H1 (cell line): ENCODE measurements at regions not wholly inside any gene's neighbourhood (a gene's known extent, or its start where the extent isn't known, plus 50 kb on each side); places are given as distances from the start of the nearest gene placed in this dataset.

ENCODE experiments used
- CTCF ChIA-PET: fragments of 300-600 bp; sonication (Branson Sonifier 250); formaldehyde crosslinking; loops from one replicate; lab custom pipeline; 2021; ENCODE audit not compliant: partially characterized antibody; lab: Charles Lee
- POLR2A ChIA-PET: fragments of 300-600 bp; sonication (Branson Sonifier 250); formaldehyde crosslinking; loops from one replicate; lab custom pipeline; 2021; ENCODE audit warnings: inconsistent platforms; ENCODE audit not compliant: partially characterized antibody; lab: Charles Lee
- DNase-seq, 2 experiments: peaks; one replicate each; pipeline versions ENCODE4 v3.0.0 to v3.0.0-alpha.2; 2010 to 2022; ENCODE audit warnings: low spot score in 2 of 2, low read depth in 1 of 2, mixed read lengths in 1 of 2
- FAIRE-seq: peaks from 2 replicates; lab custom pipeline; 2011; peaks lifted over from hg19 to GRCh38; lab: Jason Lieb, UNC
- H2AFZ ChIP-seq: 2 replicates; pipeline ENCODE4 v1.8.1; 2012; ENCODE audit warnings: low read length, inconsistent platforms
- H2AK5ac ChIP-seq: 2 replicates; pipeline ENCODE4 v1.6.1; 2013; ENCODE audit warnings: low read depth, low read length
- H2BK120ac ChIP-seq: replicated peaks from 2 replicates; pipeline ENCODE3; 2013; ENCODE audit warnings: low read depth, low read length, inconsistent platforms
- H2BK12ac ChIP-seq: 2 replicates; pipeline ENCODE4 v1.6.1; 2013; ENCODE audit warnings: low read depth, low read length
- H2BK15ac ChIP-seq: 2 replicates; pipeline ENCODE4 v1.6.1; 2013; ENCODE audit warnings: low read length
- H2BK20ac ChIP-seq: 2 replicates; pipeline ENCODE4 v1.6.1; 2013; ENCODE audit warnings: low read length
- H2BK5ac ChIP-seq: 2 replicates; pipeline ENCODE4 v1.6.1; 2013; ENCODE audit warnings: low read depth, low read length
- H3K14ac ChIP-seq: 2 replicates; pipeline ENCODE4 v1.6.1; 2013; ENCODE audit warnings: inconsistent platforms; ENCODE audit not compliant: insufficient read length
- H3K18ac ChIP-seq: 2 replicates; pipeline ENCODE4 v1.6.1; 2013; ENCODE audit warnings: low read length; ENCODE audit errors: extremely low read depth
- H3K23ac ChIP-seq: 2 replicates; pipeline ENCODE4 v1.6.1; 2013; ENCODE audit warnings: inconsistent platforms; ENCODE audit not compliant: insufficient read length
- H3K23me2 ChIP-seq: 2 replicates; pipeline ENCODE4 v1.6.1; 2013; ENCODE audit warnings: low read depth, low read length
- H3K27ac ChIP-seq: 2 replicates; pipeline ENCODE4 v1.6.1; 2011; ENCODE audit warnings: low read depth, low read length, inconsistent platforms
- H3K27me3 ChIP-seq, 4 experiments: replicated peaks in 1 of 4; 1 replicate in 1 of 4; 2 replicates in 3 of 4; pipeline versions ENCODE4 v1.6.1 to v1.8.1; 2011 to 2013; ENCODE audit warnings: low read length in 3 of 4, mild to moderate bottlenecking in 3 of 4, inconsistent platforms in 2 of 4, mixed read lengths in 2 of 4, moderate library complexity in 1 of 4; ENCODE audit not compliant: control insufficient read depth in 3 of 4, insufficient read depth in 3 of 4; ENCODE audit errors: extremely low read depth in 1 of 4
- H3K36me3 ChIP-seq, 4 experiments: 2 replicates each; pipeline versions ENCODE4 v1.6.1 to v1.8.1; 2011 to 2013; ENCODE audit warnings: mild to moderate bottlenecking in 4 of 4, low read length in 3 of 4, moderate library complexity in 2 of 4, control low read depth in 1 of 4, inconsistent platforms in 1 of 4; ENCODE audit not compliant: insufficient read depth in 4 of 4, control insufficient read depth in 2 of 4
- H3K4ac ChIP-seq: replicated peaks from 2 replicates; pipeline ENCODE3; 2013; ENCODE audit warnings: low read length, low read depth, mixed read lengths, inconsistent platforms; ENCODE audit not compliant: insufficient read length
- H3K4me1 ChIP-seq, 4 experiments: replicated peaks in 1 of 4; 1 replicate in 1 of 4; 2 replicates in 3 of 4; pipeline versions ENCODE4 v1.6.1 to v1.8.1; 2011 to 2013; ENCODE audit warnings: low read length in 3 of 4, inconsistent platforms in 2 of 4, mixed read lengths in 1 of 4; ENCODE audit not compliant: insufficient read depth in 4 of 4, control insufficient read depth in 3 of 4
- H3K4me2 ChIP-seq, 2 experiments: 2 replicates each; pipeline versions ENCODE4 v1.6.1 to v1.8.1; 2011 to 2013; ENCODE audit warnings: low read depth in 2 of 2, low read length in 2 of 2, control low read depth in 1 of 2, inconsistent platforms in 1 of 2, mild to moderate bottlenecking in 1 of 2; ENCODE audit not compliant: insufficient read depth in 1 of 2
- H3K4me3 ChIP-seq, 4 experiments: fragments of 200-600, 300-600 bp in 1 of 4; sonication (generic), shearing (Covaris generic), sonication (Bioruptor Twin) in 1 of 4; 2 replicates each; pipeline versions ENCODE4 v1.5.1 to v1.8.1; 2011 to 2016; ENCODE audit warnings: low read length in 4 of 4, low read depth in 3 of 4, control low read depth in 2 of 4, inconsistent platforms in 2 of 4, mild to moderate bottlenecking in 2 of 4, mixed read lengths in 1 of 4, moderate library complexity in 1 of 4; ENCODE audit not compliant: insufficient read depth in 2 of 4; ENCODE audit errors: extremely low read depth in 1 of 4
- H3K56ac ChIP-seq: replicated peaks from 2 replicates; pipeline ENCODE3; 2013; ENCODE audit warnings: low read depth, mild to moderate bottlenecking, mixed read lengths, low read length, inconsistent platforms; ENCODE audit not compliant: insufficient read length
- H3K79me1 ChIP-seq: 2 replicates; pipeline ENCODE4 v1.6.1; 2013; ENCODE audit warnings: low read depth, low read length, control low read depth
- H3K79me2 ChIP-seq, 2 experiments: 2 replicates each; pipeline versions ENCODE4 v1.6.1 to v1.8.1; 2012 to 2013; ENCODE audit warnings: low read length in 2 of 2, mild to moderate bottlenecking in 2 of 2, inconsistent platforms in 1 of 2; ENCODE audit not compliant: insufficient read depth in 2 of 2, control insufficient read depth in 1 of 2
- H3K9ac ChIP-seq, 4 experiments: replicated peaks in 1 of 4; 1 replicate in 1 of 4; 2 replicates in 3 of 4; pipeline versions ENCODE4 v1.6.1 to v1.8.1; 2011 to 2013; ENCODE audit warnings: low read depth in 3 of 4, low read length in 3 of 4, control low read depth in 2 of 4, mild to moderate bottlenecking in 2 of 4, moderate library complexity in 2 of 4, inconsistent platforms in 1 of 4; ENCODE audit errors: extremely low read depth in 1 of 4
- H3K9me3 ChIP-seq, 2 experiments: 2 replicates each; pipeline versions ENCODE4 v1.6.1 to v1.8.1; 2012 to 2013; ENCODE audit warnings: mild to moderate bottlenecking in 2 of 2, moderate library complexity in 2 of 2, control low read depth in 1 of 2, inconsistent platforms in 1 of 2, low read depth in 1 of 2, low read length in 1 of 2, mixed read lengths in 1 of 2; ENCODE audit not compliant: insufficient read depth in 2 of 2
- H4K20me1 ChIP-seq, 2 experiments: replicated peaks in 1 of 2; 2 replicates each; pipeline versions ENCODE3 to v1.8.1; 2011 to 2013; ENCODE audit warnings: inconsistent platforms in 2 of 2, low read length in 2 of 2, mild to moderate bottlenecking in 1 of 2; ENCODE audit not compliant: insufficient read depth in 2 of 2, control insufficient read depth in 1 of 2
- H4K5ac ChIP-seq: 2 replicates; pipeline ENCODE4 v1.6.1; 2013; ENCODE audit warnings: low read length, low read depth, mixed read lengths, inconsistent platforms; ENCODE audit not compliant: insufficient read length
- H4K8ac ChIP-seq: 2 replicates; pipeline ENCODE4 v1.8.0; 2013; ENCODE audit warnings: mild to moderate bottlenecking, moderate library complexity, low read length, inconsistent platforms; ENCODE audit not compliant: insufficient read depth; ENCODE audit errors: extremely low read depth
- H4K91ac ChIP-seq: replicated peaks from 2 replicates; pipeline ENCODE3; 2013; ENCODE audit warnings: low read length, mixed read lengths, inconsistent platforms; ENCODE audit not compliant: insufficient read length
- BRCA1 ChIP-seq: IDR thresholded peaks from 2 replicates; pipeline ENCODE4 v1.6.1; 2012; ENCODE audit warnings: low read depth, low read length, improper control_type of control experiment
- EP300 ChIP-seq, 2 experiments: IDR thresholded peaks; 1 replicate in 1 of 2; 2 replicates in 1 of 2; pipeline ENCODE4 v1.6.1; 2011 to 2012; ENCODE audit warnings: low read depth in 2 of 2, low read length in 2 of 2, mild to moderate bottlenecking in 2 of 2, borderline replicate concordance in 1 of 2, inconsistent platforms in 1 of 2, moderate library complexity in 1 of 2
- PHF8 ChIP-seq: fragments of 200-600 bp; sonication (generic); conservative IDR thresholded peaks from 2 replicates; pipeline ENCODE4 v1.7.1; 2012; ENCODE audit warnings: low read depth, mild to moderate bottlenecking, inconsistent platforms, low read length, moderate library complexity
- POLR2AphosphoS5 ChIP-seq: IDR thresholded peaks from 2 replicates; pipeline ENCODE4 v1.6.1; 2011; ENCODE audit warnings: low read depth, low read length
- SAP30 ChIP-seq: fragments of 300-600 bp; sonication (generic); IDR thresholded peaks from 2 replicates; pipeline ENCODE4 v1.7.1; 2012; ENCODE audit warnings: low read length, moderate library complexity, mild to moderate bottlenecking, inconsistent platforms; ENCODE audit not compliant: insufficient read depth, insufficient replicate concordance
- SIN3A ChIP-seq, 2 experiments: IDR thresholded peaks in 1 of 2; conservative IDR thresholded peaks in 1 of 2; 2 replicates each; pipeline ENCODE4 v1.6.1; 2011 to 2012; ENCODE audit warnings: low read length in 2 of 2, improper control_type of control experiment in 1 of 2, low read depth in 1 of 2, mild to moderate bottlenecking in 1 of 2
- SIX5 ChIP-seq: IDR thresholded peaks from 2 replicates; pipeline ENCODE4 v1.6.1; 2011; ENCODE audit warnings: mild to moderate bottlenecking, low read depth, low read length
- SP1 ChIP-seq: IDR thresholded peaks from 2 replicates; pipeline ENCODE4 v1.6.1; 2011; ENCODE audit warnings: low read depth, low read length
- SP4 ChIP-seq: IDR thresholded peaks from 2 replicates; pipeline ENCODE4 v1.6.1; 2012; ENCODE audit warnings: low read length, inconsistent platforms
- TAF1 ChIP-seq: IDR thresholded peaks from 2 replicates; pipeline ENCODE4 v1.6.1; 2011; ENCODE audit warnings: mild to moderate bottlenecking, low read depth, low read length
- TCF12 ChIP-seq: IDR thresholded peaks from 2 replicates; pipeline ENCODE4 v1.6.1; 2011; ENCODE audit warnings: low read depth, mild to moderate bottlenecking, low read length
- TEAD4 ChIP-seq: IDR thresholded peaks from 2 replicates; pipeline ENCODE4 v1.6.1; 2012; ENCODE audit warnings: low read depth, low read length, inconsistent platforms, mixed read lengths
- WGBS, 2 experiments: shearing (Covaris generic) in 1 of 2; methylation state at CpG; one replicate each; pipeline versions ENCODE4 v1.1.6 to v1.1.7; 2013 to 2015; ENCODE audit warnings: low lambda C conversion rate in 2 of 2, mixed read lengths in 2 of 2, inconsistent platforms in 1 of 2, low coverage in 1 of 2, missing lambda C conversion rate in 1 of 2; ENCODE audit not compliant: insufficient replicate concordance in 2 of 2, insufficient coverage in 1 of 2, insufficient read length in 1 of 2; ENCODE audit errors: extremely low coverage in 1 of 2, missing lambda C conversion rate in 1 of 2; 5-methylcytosine and 5-hydroxymethylcytosine counted together
- TF ChIP-seq, protein P1 (sequence below): IDR thresholded peaks from 2 replicates; pipeline ENCODE4 v1.6.1; 2011; ENCODE audit warnings: low read depth, mild to moderate bottlenecking, low read length; ENCODE audit not compliant: insufficient read depth
- TF ChIP-seq, protein P2 (sequence below): IDR thresholded peaks from 2 replicates; pipeline ENCODE4 v1.6.1; 2011; ENCODE audit warnings: low read length, improper control_type of control experiment

DNA sequence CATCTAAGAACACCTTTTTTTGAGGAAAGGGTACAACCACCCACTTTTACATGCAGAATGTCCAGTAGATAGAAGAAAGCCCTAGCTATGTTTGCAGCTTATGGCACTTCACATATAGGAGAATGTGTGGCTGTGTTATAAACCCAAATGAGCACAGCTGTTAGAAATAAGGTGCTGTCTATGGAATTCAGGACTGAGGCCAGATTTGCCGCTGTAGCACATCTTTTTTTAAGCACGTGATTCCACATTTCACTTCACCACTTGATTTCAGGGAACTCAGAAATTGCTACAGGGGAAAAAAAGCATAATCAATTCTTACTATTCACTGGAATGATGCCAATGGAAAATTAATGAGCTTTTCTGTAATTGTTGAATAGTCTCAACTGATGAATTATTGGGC is 147.2 kb upstream of the ADAMTS5 start:
- no peak overlapping the region for H3K4me3 ChIP-seq
- no peak overlapping the region for H3K4ac ChIP-seq
- H3K4me1 ChIP-seq: no peaks in the 10 kb centered on the region
- H3K23ac ChIP-seq: no peak overlapping the region
- POLR2A ChIA-PET: no interaction called here
- H3K79me2 ChIP-seq: no peaks in the 10 kb centered on the region
- H3K9me3 ChIP-seq: no peaks in the 10 kb centered on the region; a peak in 1 of 4 replicates
- H2BK15ac ChIP-seq: no peak overlapping the region
- CTCF ChIA-PET: no interaction called here
- H4K20me1 ChIP-seq: no peaks in the 10 kb centered on the region
- no peak overlapping the region for H3K56ac ChIP-seq
- no peak overlapping the region for H3K18ac ChIP-seq
- H2BK120ac ChIP-seq: no peak overlapping the region
- no peak overlapping the region for H3K4me2 ChIP-seq
- DNase-seq: no peak
- H3K9ac ChIP-seq: no peak overlapping the region
- 97% methylated on average over 2 of the region's 2 CpGs; no CpG with 5 or more reads in 1 of the 2 experiments for WGBS, 2 experiments
- H4K91ac ChIP-seq: no peak overlapping the region
- no peak overlapping the region for H2BK5ac ChIP-seq
- H3K27ac ChIP-seq: no peak overlapping the region
- no peaks in the 10 kb centered on the region for H3K79me1 ChIP-seq
- H2AK5ac ChIP-seq: no peak overlapping the region
- no peak overlapping the region for H2BK20ac ChIP-seq
- H4K8ac ChIP-seq: no peak overlapping the region
- no peaks in the 10 kb centered on the region for H3K36me3 ChIP-seq
- no peak for FAIRE-seq
- H2AFZ ChIP-seq: no peak overlapping the region
- H3K14ac ChIP-seq: no peak overlapping the region
- H3K23me2 ChIP-seq: no peaks in the 10 kb centered on the region
- H4K5ac ChIP-seq: no peak overlapping the region
- no peaks in the 10 kb centered on the region for H3K27me3 ChIP-seq
- no peak overlapping the region for H2BK12ac ChIP-seq
- TF ChIP-seq SIX5 (no peak), TCF12 (no peak), BRCA1 (no peak), POLR2AphosphoS5 (no peak), EP300 (IDR thresholded peaks at IDR 0.05; ENCODE audit: borderline replicate concordance in 1 of 2, low read depth in 2 of 2, low read length in 2 of 2) (no peak), PHF8 (no peak), TAF1 (no peak), TEAD4 (no peak), SIN3A (conservative IDR thresholded peaks at IDR 0.05 in 1 of 2, IDR thresholded peaks at IDR 0.05 in 1 of 2; ENCODE audit: low read depth in 1 of 2, low read length in 2 of 2) (no peak), SAP30 (no peak), SP4 (no peak), SP1 (no peak)
- TF ChIP-seq, protein P1, sequence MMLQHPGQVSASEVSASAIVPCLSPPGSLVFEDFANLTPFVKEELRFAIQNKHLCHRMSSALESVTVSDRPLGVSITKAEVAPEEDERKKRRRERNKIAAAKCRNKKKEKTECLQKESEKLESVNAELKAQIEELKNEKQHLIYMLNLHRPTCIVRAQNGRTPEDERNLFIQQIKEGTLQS: no peak
- TF ChIP-seq, protein P2, sequence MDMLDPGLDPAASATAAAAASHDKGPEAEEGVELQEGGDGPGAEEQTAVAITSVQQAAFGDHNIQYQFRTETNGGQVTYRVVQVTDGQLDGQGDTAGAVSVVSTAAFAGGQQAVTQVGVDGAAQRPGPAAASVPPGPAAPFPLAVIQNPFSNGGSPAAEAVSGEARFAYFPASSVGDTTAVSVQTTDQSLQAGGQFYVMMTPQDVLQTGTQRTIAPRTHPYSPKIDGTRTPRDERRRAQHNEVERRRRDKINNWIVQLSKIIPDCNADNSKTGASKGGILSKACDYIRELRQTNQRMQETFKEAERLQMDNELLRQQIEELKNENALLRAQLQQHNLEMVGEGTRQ: no peak
